Hematopoietic multipotent progenitor cell treated with erythropoietin and hydrocortisone succinate and interleukin-3 and kit ligand, for 15 days (in vitro differentiated cells): ENCODE measurements at regions not wholly inside any gene's neighbourhood (a gene's known extent, or its start where the extent isn't known, plus 50 kb on each side); places are given as distances from the start of the nearest gene placed in this dataset.

Source experiments
- DNase-seq: peaks from one replicate; pipeline ENCODE4 v3.0.0-alpha.2; 2015; ENCODE audit warnings: low spot score

DNA sequence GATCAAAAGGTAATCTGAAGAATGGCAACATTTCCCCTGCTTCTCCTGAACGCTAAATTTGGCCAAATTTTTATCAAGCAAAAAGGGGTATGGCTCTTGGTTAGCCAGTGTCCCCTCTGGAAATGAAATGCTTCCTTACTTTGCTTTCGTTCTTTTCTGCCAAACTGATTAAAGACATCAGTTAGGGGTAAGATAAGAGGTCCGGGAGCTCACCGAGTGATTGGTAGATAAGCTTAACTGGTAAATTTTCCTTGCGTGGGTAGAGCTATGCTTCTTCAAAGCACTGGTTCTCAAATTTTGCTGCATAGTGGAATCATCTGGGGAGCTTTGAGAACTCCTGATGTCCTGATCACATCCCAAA, 62.7 kb upstream of the MAPRE2 start:
- no peak for DNase-seq

DNA sequence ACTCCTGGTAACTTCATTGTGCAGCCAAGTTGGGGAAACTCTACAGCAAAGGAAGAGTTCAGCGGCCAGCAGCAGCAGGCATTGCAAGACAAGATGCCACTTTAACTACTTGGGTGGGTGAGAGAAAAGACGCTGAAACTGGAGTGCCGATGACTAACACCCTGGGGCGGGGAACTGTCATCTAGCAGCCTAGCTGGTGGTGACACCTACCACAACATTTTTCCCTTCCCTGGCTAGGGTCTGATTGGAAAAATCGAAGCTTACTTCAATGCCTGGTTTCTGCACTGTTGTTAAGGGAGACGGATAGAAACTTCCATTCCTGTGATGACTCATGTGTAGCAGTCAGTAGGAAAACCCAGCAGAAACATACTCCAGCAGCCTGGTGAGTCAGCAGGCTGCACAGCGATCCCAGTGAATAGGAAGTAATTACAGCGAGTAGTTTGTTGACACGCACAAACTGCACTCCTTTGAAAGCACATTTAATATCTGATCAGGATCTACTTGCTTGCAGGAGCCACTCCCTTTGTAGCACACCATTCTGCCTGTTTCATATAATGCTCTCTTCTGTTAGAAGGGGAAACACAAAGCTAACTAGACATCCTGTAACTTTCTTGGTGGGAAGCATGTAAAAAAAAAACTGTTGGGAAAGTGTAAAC, 62.1 kb upstream of the MAPRE2 start:
- peak; percentile 28 for DNase-seq

DNA sequence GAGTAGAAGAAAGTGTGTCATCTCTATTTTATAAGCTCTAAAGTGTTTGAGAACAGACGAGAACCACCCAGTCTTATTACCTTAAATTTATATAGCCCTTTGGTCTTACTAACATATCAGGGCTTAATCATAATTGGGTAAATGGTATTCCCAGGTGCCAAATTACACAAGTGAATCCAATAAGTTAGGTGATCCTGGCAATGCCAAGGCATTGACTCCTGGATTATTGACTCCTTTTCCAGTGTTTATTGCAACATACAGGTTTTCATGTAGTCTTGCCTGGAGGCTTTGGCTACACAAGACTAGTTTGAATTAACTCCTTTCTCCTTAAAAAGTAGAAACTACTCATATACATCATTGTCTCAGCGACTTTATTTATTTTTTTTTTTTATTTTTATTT, 59.7 kb upstream of the MAPRE2 start:
- DNase-seq: no peak

DNA sequence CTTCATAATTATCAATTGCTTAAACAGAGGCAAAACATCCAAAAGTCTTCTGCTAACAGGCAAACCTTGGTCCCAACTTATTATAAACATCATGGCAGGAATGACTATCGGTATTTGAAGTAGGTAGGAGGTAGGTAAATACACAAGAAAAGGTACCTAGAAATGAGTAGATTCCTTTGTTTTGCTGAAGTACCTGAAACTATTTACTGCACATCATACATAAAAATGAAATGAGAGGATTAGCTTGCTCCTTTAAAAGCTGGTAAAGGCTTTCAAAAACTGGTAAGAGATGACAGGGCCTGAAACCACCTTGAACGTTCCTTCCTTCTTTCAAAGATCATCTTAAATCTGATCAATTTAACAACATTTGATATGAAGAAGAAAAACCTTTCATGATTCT, 55.2 kb upstream of the MAPRE2 start:
- DNase-seq: no peak

DNA sequence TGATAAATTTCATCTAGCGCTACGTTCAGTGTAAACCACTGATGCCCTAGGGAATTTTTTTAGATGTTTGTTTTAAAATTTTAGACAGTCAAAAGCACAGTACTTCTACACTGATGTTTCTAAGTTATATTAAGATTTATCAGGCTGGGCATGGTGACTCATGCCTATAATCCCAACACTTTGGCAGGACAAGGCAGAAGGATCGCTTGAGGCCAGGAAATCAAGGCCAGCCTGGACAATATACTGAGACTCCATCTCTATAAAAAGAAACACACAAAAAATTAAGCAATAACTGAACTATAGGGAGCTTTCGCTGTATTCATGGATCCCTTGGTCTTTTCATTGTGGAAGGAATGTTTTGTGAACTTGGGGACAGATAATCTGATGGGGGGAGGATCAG, 50.6 kb upstream of the MAPRE2 start:
- no peak for DNase-seq

DNA sequence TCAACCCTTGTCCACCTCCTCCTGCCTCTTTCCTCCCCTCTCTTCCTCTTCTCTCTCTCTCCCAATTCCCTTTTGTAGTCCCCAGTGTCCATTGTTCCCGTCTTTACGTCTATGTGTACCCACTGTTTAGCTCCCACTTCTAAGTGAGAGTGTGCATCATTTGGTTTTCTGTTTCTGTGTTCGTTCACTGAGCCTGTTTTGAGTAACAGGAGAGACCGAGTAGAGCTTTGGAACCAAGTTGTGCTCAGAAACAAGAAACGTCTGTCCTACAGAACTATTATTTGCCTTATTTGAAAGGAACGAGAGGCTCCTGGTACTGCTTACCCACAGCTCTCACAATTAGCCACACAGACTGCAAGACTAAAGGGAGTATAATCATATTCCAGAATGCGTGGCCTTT, 50.1 kb upstream of the MAPRE2 start:
- DNase-seq: no peak
